CD8-positive, alpha-beta memory T cell (primary cell): ENCODE measurements at regions not wholly inside any gene's neighbourhood (a gene's known extent, or its start where the extent isn't known, plus 50 kb on each side); places are given as distances from the start of the nearest gene placed in this dataset.

Experiments used
- CTCF ChIA-PET: fragments of 350-600 bp; sonication (Branson Sonifier 250); formaldehyde crosslinking; loops from one replicate; lab custom pipeline; 2021; ENCODE audit warnings: antibody characterized with exemption; lab: Charles Lee
- POLR2A ChIA-PET: fragments of 350-600 bp; sonication (Branson Sonifier 250); formaldehyde crosslinking; loops from one replicate; lab custom pipeline; 2021; ENCODE audit warnings: antibody characterized with exemption; lab: Charles Lee
- DNase-seq, 5 donors: peaks; one replicate each; pipeline versions ENCODE4 v3.0.0 to v3.0.0-alpha.2; 2020 to 2022; ENCODE audit warnings: mixed read lengths in 1 of 5
- H3K27ac ChIP-seq: one replicate; pipeline ENCODE4 v1.7.0; 2013; ENCODE audit warnings: low read depth, mild to moderate bottlenecking, low read length, moderate library complexity
- H3K27me3 ChIP-seq: 2 replicates; pipeline ENCODE4 v1.7.0; 2013; ENCODE audit warnings: low read length, mild to moderate bottlenecking; ENCODE audit not compliant: insufficient read depth, poor library complexity, severe bottlenecking
- H3K36me3 ChIP-seq: 2 replicates; pipeline ENCODE4 v1.7.0; 2013; ENCODE audit warnings: mild to moderate bottlenecking, low read length, moderate library complexity; ENCODE audit not compliant: insufficient read depth
- H3K4me1 ChIP-seq: 2 replicates; pipeline ENCODE4 v1.7.0; 2013; ENCODE audit warnings: mild to moderate bottlenecking, low read length, moderate library complexity; ENCODE audit not compliant: insufficient read depth
- H3K4me3 ChIP-seq: 2 replicates; pipeline ENCODE4 v1.7.0; 2013; ENCODE audit warnings: mild to moderate bottlenecking, low read length
- H3K9me3 ChIP-seq: 2 replicates; pipeline ENCODE4 v1.7.0; 2013; ENCODE audit warnings: mild to moderate bottlenecking, low read length
- H3K27ac Mint-ChIP-seq, 8 donors: one replicate each; pipeline ENCODE4 v1.8.0; 2020 to 2021; ENCODE audit warnings: mixed read lengths in 8 of 8, mild to moderate bottlenecking in 6 of 8, inconsistent platforms in 3 of 8, moderate library complexity in 3 of 8
- H3K27me3 Mint-ChIP-seq, 2 donors: one replicate each; pipeline ENCODE4 v1.8.0; 2020 to 2021; ENCODE audit warnings: mixed read lengths in 2 of 2, mild to moderate bottlenecking in 1 of 2, moderate library complexity in 1 of 2
- H3K36me3 Mint-ChIP-seq, 3 donors: one replicate each; pipeline ENCODE4 v1.8.0; 2020 to 2021; ENCODE audit warnings: mixed read lengths in 3 of 3, inconsistent platforms in 1 of 3, mild to moderate bottlenecking in 1 of 3
- H3K4me1 Mint-ChIP-seq, 3 donors: one replicate each; pipeline ENCODE4 v1.8.0; 2020 to 2021; ENCODE audit warnings: mixed read lengths in 3 of 3, inconsistent platforms in 1 of 3, mild to moderate bottlenecking in 1 of 3
- H3K4me3 Mint-ChIP-seq, 7 donors: one replicate each; pipeline ENCODE4 v1.8.0; 2020 to 2021; ENCODE audit warnings: mixed read lengths in 7 of 7, mild to moderate bottlenecking in 6 of 7, moderate library complexity in 4 of 7, inconsistent platforms in 2 of 7
- H3K9me3 Mint-ChIP-seq, 5 donors: one replicate each; pipeline ENCODE4 v1.8.0; 2020 to 2022; ENCODE audit warnings: mixed read lengths in 5 of 5, mild to moderate bottlenecking in 3 of 5, moderate library complexity in 2 of 5, inconsistent platforms in 1 of 5

DNA sequence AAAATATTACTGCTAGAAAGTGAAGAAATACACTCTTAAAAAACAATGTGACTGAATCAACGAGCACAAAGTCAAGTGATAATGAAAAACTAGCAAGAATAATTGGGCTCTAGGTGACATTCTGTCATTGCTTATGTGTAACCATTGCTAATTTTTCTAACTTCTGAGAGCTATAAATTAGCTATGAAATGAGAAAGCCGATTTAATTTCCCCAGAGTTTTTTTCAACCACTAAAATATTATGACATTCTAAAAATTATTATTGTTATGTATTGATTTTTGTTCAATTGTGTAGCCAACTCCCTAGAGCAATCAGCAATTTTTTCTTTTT, 458.6 kb upstream of the ATXN8OS start:
- Mint-ChIP-seq H3K27me3 (no peaks in the 10 kb centered on the region), H3K4me3 (no peak overlapping the region)
- CTCF ChIA-PET = no interaction called here

DNA sequence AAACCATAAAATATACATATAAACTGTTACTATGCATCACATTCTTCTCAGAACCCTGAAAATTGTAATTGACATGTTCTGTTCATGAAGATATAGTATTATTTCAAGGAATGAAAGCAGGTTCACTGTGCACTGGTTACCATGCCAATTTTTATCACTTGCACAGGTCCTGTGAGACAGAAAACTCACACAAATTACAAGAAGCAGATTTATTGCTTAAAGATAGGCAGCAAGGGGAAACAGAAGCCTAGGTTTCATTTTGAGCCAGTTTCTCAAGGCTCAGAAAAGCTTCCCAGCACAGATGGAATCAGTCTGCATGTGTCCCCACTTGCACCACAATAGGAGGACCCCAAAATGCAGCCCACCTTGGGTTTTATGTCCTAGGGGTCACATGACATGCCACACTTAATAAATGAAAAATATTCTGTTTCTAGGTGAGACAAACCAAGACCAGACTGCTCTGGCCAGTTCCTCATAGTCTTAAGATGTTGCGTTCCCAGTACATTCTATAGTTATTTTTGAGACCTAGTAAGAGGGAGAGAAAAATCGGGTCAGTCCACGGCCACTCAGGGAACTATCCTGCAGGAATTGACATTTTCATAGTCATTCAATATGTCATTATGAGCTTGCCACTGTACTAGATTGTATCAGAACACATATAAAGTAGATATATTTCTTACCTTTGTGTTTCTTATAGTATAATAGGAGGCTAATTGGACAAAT, 459.1 kb upstream of the ATXN8OS start:
- H3K4me3 ChIP-seq = no peak overlapping the region
- H3K9me3 ChIP-seq = no peaks in the 10 kb centered on the region
- H3K27ac Mint-ChIP-seq = no peak overlapping the region
- CTCF ChIA-PET = no interaction called here
- no peaks in the 10 kb centered on the region for H3K4me1 Mint-ChIP-seq
- no peaks in the 10 kb centered on the region for H3K36me3 Mint-ChIP-seq
- no peak overlapping the region for H3K27ac ChIP-seq
- no peak for DNase-seq
- H3K27me3 ChIP-seq = no peaks in the 10 kb centered on the region
- peaks cover 0 to 14% (median 6%) of the 10 kb centered on the region in 5 donors for H3K9me3 Mint-ChIP-seq
- H3K27me3 Mint-ChIP-seq = no peaks in the 10 kb centered on the region
- POLR2A ChIA-PET = no interaction called here
- no peaks in the 10 kb centered on the region for H3K4me1 ChIP-seq
- no peak overlapping the region for H3K4me3 Mint-ChIP-seq
- no peaks in the 10 kb centered on the region for H3K36me3 ChIP-seq

More for the DNA sequence above, 458.6 kb upstream of the ATXN8OS start:
- DNase-seq = no peak
- Histone ChIP-seq H3K4me3 (no peak overlapping the region), H3K27ac (no peak overlapping the region), H3K9me3 (no peaks in the 10 kb centered on the region), H3K27me3 (no peaks in the 10 kb centered on the region), H3K4me1 (no peaks in the 10 kb centered on the region), H3K36me3 (no peaks in the 10 kb centered on the region)
- POLR2A ChIA-PET = no interaction called here
- Mint-ChIP-seq H3K9me3 (peaks cover 0 to 14% (median 6%) of the 10 kb centered on the region in 5 donors), H3K4me1 (no peaks in the 10 kb centered on the region), H3K27ac (no peak overlapping the region), H3K36me3 (no peaks in the 10 kb centered on the region)

DNA sequence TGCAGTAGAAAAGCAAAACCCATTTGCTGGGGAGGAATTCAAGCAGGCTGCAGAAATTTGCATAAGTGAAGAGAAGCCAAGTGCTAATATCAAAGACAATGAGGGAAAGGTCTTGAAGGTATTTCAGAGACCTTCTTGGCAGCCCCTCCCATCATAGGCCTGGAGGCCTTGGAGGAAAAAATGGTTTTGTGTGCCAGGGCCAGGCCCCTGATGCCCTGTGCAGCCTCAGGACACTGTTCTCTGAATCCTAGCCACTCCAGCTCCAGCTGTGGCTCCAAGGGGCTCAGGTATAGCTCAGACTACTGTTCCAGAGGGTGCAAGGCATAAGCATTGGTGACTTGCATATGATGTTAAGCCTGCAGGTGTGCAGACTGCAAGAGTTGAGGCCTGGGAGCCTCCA, 463.2 kb upstream of the ATXN8OS start:
- no peaks in the 10 kb centered on the region for H3K4me1 ChIP-seq
- ChIA-PET CTCF (no interaction called here), POLR2A (no interaction called here)
- DNase-seq = no peak
- H3K27ac Mint-ChIP-seq = no peak overlapping the region
- H3K27ac ChIP-seq = no peak overlapping the region
- no peaks in the 10 kb centered on the region for H3K27me3 Mint-ChIP-seq
- no peak overlapping the region for H3K4me3 ChIP-seq
- no peak overlapping the region for H3K4me3 Mint-ChIP-seq
- H3K9me3 Mint-ChIP-seq = peaks cover 2 to 14% (median 3%) of the 10 kb centered on the region in 5 donors
- H3K4me1 Mint-ChIP-seq = no peaks in the 10 kb centered on the region
- H3K36me3 ChIP-seq = no peaks in the 10 kb centered on the region
- H3K9me3 ChIP-seq = no peaks in the 10 kb centered on the region
- no peaks in the 10 kb centered on the region for H3K27me3 ChIP-seq
- no peaks in the 10 kb centered on the region for H3K36me3 Mint-ChIP-seq

DNA sequence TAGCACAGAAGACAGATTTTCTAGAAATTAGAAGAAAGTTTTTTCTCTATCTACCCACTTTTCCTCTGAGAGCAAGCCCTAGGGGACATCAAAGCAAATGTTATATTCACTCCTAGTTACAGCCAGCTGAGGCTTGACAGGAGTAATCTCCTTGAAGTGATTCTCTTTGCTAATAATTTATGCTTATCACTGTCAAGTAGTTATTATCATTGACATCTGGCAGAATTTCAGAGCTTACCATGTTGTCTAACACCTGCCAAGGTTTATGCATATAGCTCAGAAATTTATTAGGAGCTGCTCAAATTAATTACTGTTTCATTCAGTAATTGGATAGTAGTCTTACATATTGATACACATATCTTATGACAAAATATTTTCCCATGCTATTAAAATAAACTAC, 465.9 kb upstream of the ATXN8OS start:
- H3K9me3 Mint-ChIP-seq = peaks cover 5 to 20% (median 14%) of the 10 kb centered on the region in 5 donors
- H3K4me1 Mint-ChIP-seq = no peaks in the 10 kb centered on the region
- Histone ChIP-seq H3K36me3 (no peaks in the 10 kb centered on the region), H3K4me3 (no peak overlapping the region), H3K9me3 (no peaks in the 10 kb centered on the region), H3K27ac (no peak overlapping the region), H3K27me3 (no peaks in the 10 kb centered on the region), H3K4me1 (no peaks in the 10 kb centered on the region)
- no peak for DNase-seq
- no peak overlapping the region for H3K27ac Mint-ChIP-seq
- no peaks in the 10 kb centered on the region for H3K36me3 Mint-ChIP-seq
- ChIA-PET POLR2A (no interaction called here), CTCF (no interaction called here)
- H3K27me3 Mint-ChIP-seq = no peaks in the 10 kb centered on the region
- no peak overlapping the region for H3K4me3 Mint-ChIP-seq

DNA sequence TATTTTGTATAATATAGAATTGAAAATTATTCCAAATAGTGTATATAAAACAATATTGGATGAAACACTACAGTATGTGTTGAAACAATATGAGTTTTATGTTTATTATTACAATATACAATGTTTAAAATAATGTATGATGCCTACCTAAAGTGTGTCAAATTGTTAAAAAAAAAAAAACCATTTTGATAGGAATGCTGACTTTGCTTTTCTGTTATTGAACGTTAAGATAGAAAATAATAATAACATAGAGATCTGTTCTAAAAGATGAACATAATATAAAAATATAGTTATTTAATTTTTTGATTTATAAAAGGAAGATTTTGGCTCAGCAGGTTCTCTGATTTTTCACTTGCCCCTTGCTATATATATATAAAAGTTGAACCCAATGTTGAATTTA, 474.6 kb upstream of the ATXN8OS start:
- H3K4me1 ChIP-seq = no peaks in the 10 kb centered on the region
- Mint-ChIP-seq H3K36me3 (no peaks in the 10 kb centered on the region), H3K9me3 (peaks cover 2 to 30% (median 15%) of the 10 kb centered on the region in 5 donors), H3K27ac (no peak overlapping the region), H3K27me3 (no peaks in the 10 kb centered on the region), H3K4me1 (no peaks in the 10 kb centered on the region), H3K4me3 (no peak overlapping the region)
- no peaks in the 10 kb centered on the region for H3K27me3 ChIP-seq
- H3K9me3 ChIP-seq = no peaks in the 10 kb centered on the region
- no peak overlapping the region for H3K27ac ChIP-seq
- CTCF ChIA-PET = no interaction called here
- no peak for DNase-seq
- no peaks in the 10 kb centered on the region for H3K36me3 ChIP-seq
- H3K4me3 ChIP-seq = no peak overlapping the region
- POLR2A ChIA-PET = no interaction called here

DNA sequence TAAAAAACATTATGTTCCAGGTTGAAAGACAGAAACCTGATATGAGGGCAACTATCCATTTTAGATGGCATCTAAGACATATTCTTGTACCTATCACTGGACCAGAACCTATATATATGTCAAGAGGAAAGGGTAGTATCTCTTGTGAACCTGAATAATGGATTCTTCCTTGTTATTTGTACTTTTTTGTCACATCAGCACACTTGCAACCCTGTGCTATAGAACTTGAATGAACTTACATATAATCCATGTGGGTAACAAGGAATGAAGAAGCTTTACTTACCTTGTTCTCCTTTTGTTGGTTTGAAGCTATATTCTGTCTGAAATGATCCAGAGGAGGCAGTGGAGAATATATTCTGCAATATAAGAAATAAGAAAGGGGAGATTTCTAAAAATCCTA, 483.7 kb upstream of the ATXN8OS start:
- Mint-ChIP-seq H3K27ac (no peak overlapping the region), H3K4me1 (no peaks in the 10 kb centered on the region)

DNA sequence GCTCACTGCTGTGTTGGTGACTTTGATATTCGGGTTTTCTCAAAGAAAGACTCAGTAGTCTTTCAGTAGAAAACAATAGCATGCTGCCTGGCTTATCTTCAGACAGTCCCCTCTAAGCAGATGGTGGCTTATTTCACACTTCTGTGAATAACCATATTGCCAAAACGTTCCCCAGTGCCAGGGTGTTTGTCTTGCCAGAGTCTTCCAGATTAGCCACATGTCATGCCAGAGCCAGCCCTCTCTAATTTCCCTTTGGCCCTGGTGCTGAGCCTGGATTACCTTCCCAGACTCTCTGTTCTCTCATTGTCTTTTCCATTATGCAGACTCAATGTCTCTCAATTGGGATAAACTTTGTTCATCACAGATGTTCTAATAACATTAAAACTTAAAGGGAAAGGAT, 488.0 kb upstream of the ATXN8OS start:
- Mint-ChIP-seq H3K4me1 (no peaks in the 10 kb centered on the region), H3K27me3 (no peaks in the 10 kb centered on the region), H3K27ac (no peak overlapping the region), H3K9me3 (peaks cover 2 to 19% (median 9%) of the 10 kb centered on the region in 5 donors), H3K36me3 (no peaks in the 10 kb centered on the region), H3K4me3 (no peak overlapping the region)
- Histone ChIP-seq H3K4me1 (no peaks in the 10 kb centered on the region), H3K27ac (no peak overlapping the region), H3K9me3 (no peaks in the 10 kb centered on the region), H3K27me3 (no peaks in the 10 kb centered on the region), H3K4me3 (no peak overlapping the region), H3K36me3 (no peaks in the 10 kb centered on the region)
- ChIA-PET POLR2A (no interaction called here), CTCF (no interaction called here)
- DNase-seq = no peak

More for the DNA sequence above, 483.7 kb upstream of the ATXN8OS start:
- Histone ChIP-seq H3K9me3 (no peaks in the 10 kb centered on the region), H3K4me3 (no peak overlapping the region), H3K36me3 (no peaks in the 10 kb centered on the region), H3K4me1 (no peaks in the 10 kb centered on the region), H3K27me3 (no peaks in the 10 kb centered on the region), H3K27ac (no peak overlapping the region)
- H3K4me3 Mint-ChIP-seq = no peak overlapping the region
- no peaks in the 10 kb centered on the region for H3K36me3 Mint-ChIP-seq
- peaks cover 4 to 16% (median 9%) of the 10 kb centered on the region in 5 donors for H3K9me3 Mint-ChIP-seq
- POLR2A ChIA-PET = no interaction called here
- CTCF ChIA-PET = no interaction called here
- no peak for DNase-seq
- no peaks in the 10 kb centered on the region for H3K27me3 Mint-ChIP-seq

DNA sequence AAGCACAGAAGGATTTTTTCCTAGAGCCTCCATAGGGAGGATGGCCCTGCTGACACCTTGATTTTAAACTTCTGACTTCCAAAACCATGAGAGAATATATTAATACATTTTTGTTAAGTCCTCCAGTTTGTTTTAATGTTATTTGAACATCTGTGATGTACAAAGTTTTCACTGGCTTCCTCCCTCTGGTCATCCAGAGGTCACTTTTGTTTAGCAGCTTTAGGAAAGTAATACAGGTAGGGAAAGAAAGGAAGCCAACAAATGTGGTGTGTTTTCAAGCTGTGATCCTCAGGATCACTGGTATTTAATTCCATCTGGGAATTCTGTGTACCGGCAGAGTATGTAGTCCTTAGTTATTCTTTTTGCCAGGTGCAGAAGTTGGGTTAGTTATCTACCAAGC, 488.8 kb upstream of the ATXN8OS start:
- DNase-seq = no peak
- Mint-ChIP-seq H3K36me3 (no peaks in the 10 kb centered on the region), H3K27ac (no peak overlapping the region), H3K9me3 (peaks cover 2 to 19% (median 10%) of the 10 kb centered on the region in 5 donors), H3K4me1 (no peaks in the 10 kb centered on the region), H3K4me3 (no peak overlapping the region), H3K27me3 (no peaks in the 10 kb centered on the region)
- Histone ChIP-seq H3K27me3 (no peaks in the 10 kb centered on the region), H3K4me3 (no peak overlapping the region), H3K27ac (no peak overlapping the region), H3K36me3 (no peaks in the 10 kb centered on the region), H3K9me3 (no peaks in the 10 kb centered on the region), H3K4me1 (no peaks in the 10 kb centered on the region)
- ChIA-PET POLR2A (no interaction called here), CTCF (no interaction called here)
